Epithelial cell of proximal tubule (primary cell): ENCODE measurements at regions not wholly inside any gene's neighbourhood (a gene's known extent, or its start where the extent isn't known, plus 50 kb on each side); places are given as distances from the start of the nearest gene placed in this dataset.
"Not testable (repeated sequence)": the region's sequence is repeated elsewhere in the genome, so short reads cannot be mapped to it uniquely, and the experiment has no call there.

Source experiments
- DNase-seq: peaks from one replicate; pipeline ENCODE4 v3.0.0-alpha.2; 2011; ENCODE audit warnings: low read depth
- H3K4me3 ChIP-seq: 2 replicates; pipeline ENCODE4 v1.5.1; 2011; ENCODE audit warnings: low read depth, mild to moderate bottlenecking, low read length
- TF ChIP-seq, protein P1 (sequence below): conservative IDR thresholded peaks from 2 replicates; pipeline ENCODE4 v1.5.1; 2012; ENCODE audit warnings: low read depth, mild to moderate bottlenecking, low read length

DNA sequence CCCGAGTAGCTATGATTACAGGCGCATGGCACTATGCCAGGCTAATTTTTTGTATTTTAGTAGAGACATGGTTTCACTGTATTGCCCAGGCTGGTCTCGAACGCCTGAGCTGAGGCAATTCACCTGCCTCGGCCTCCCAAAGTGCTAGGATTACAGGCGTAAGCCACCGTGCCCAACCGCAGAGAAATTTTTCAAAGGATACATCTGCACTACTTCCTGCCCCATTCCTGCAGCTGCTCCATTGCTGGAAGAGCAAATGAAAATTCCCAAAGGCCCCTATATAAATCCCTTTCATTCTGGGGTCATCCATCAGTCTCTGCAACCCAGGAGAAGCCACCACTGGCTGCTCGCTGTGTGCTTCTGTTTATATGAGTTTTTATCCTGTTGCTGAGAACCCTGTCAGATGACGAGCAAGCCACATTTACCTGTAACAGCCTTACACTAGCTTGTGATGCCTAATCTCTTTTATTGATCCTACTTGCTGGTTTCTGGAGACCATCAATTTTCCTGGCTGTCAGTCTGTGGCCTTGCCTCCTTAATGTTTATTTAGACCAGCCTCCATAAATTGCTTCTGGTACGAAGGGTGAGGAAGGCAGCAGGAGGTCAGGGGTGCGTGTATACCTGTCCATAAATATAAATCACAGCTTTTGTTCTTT, 925.3 kb downstream of the TLE4 start:
- DNase-seq, result no peak
- H3K4me3 ChIP-seq, result no peak overlapping the region
- TF ChIP-seq, protein P1, sequence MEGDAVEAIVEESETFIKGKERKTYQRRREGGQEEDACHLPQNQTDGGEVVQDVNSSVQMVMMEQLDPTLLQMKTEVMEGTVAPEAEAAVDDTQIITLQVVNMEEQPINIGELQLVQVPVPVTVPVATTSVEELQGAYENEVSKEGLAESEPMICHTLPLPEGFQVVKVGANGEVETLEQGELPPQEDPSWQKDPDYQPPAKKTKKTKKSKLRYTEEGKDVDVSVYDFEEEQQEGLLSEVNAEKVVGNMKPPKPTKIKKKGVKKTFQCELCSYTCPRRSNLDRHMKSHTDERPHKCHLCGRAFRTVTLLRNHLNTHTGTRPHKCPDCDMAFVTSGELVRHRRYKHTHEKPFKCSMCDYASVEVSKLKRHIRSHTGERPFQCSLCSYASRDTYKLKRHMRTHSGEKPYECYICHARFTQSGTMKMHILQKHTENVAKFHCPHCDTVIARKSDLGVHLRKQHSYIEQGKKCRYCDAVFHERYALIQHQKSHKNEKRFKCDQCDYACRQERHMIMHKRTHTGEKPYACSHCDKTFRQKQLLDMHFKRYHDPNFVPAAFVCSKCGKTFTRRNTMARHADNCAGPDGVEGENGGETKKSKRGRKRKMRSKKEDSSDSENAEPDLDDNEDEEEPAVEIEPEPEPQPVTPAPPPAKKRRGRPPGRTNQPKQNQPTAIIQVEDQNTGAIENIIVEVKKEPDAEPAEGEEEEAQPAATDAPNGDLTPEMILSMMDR, result no peak

DNA sequence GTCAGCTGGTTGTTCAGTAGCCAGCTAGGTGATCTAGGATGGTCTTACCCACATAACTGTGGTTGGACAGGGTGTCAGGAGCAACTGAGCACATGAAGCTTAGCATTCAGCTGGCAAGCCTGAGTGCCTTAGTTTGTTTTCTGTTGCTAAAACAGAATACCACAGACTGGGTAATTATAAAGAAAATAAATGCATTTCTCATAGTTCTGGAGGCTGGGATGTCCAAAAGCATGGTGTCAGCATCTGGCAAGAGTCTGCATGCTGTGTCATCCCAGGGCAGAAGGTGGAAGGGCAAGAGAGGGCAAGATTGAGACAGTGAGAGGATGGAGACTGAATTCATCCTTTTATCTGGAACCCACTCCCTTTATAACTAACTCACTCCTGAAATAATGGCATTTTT, 921.5 kb downstream of the TLE4 start:
- TF ChIP-seq, protein P1, result no peak
- DNase-seq, result no peak
- no peak overlapping the region for H3K4me3 ChIP-seq

DNA sequence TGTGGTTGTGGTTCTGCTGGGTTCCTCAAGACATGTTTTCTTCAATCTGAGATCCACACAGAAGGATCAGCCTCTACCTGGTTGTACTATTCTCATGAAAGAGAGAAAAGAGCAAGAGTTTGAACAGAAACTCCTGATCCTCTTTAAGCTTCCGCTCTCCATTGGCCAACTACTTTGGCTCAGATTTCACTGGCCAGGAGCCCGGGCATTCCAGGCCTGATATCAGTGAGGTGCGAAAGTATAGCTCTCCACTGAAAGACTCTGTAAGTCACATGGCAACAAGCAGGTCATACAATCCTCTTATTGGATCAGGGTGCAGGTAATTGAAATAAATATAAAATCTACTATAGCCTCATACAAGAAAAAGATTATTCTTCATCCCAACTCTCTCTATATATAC, 920.5 kb downstream of the TLE4 start:
- TF ChIP-seq, protein P1, result no peak
- no peak overlapping the region for H3K4me3 ChIP-seq
- DNase-seq, result no peak

DNA sequence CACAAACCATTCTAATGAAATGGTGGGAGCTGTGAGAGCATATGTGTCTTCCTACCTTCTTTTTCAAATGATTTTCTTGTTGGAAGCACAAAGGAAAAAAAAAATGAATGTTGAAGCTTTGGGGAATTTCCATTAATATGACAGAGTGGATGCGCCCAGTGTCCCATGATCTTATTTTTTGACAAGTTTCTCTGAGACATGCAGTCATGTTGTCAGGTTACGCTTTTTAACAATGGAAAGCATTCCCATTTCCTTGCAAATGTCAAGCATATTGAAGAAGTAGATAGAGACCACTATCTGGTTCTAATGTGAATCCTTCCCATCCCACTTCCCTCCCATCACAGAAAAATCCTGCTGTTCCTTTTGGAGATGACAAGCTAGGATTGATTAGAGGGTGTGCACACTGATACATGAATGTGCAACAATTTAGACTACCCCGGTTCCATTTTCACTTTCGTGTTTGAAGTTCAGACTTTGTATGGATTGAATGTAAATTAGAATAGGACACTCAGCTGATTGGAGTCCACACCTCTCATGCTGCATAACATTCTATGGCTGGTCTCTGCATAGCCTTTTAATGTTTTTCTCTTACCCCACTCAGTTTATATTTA, 919.4 kb downstream of the TLE4 start:
- TF ChIP-seq, protein P1, result no peak
- no peak for DNase-seq
- no peak overlapping the region for H3K4me3 ChIP-seq

DNA sequence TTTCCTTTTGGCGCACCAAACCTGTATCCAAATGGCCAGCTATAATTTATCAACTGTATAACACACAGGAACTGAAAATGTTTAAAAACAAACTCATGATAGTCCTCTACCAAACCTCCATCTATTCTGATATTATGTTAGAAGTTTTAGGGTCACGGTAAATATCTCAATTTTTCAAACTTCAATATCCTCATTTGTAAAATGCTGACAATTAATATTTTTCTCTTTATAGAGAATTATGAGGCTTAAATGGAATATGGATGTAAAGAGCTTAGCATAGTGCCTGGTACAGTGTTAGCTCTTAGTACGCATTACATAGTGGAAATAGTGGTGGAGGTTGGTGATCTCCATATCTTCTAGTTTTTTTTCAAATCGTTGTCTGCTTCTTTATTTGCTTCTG, 917.6 kb downstream of the TLE4 start:
- TF ChIP-seq, protein P1, result no peak
- H3K4me3 ChIP-seq, result no peak overlapping the region
- no peak for DNase-seq

DNA sequence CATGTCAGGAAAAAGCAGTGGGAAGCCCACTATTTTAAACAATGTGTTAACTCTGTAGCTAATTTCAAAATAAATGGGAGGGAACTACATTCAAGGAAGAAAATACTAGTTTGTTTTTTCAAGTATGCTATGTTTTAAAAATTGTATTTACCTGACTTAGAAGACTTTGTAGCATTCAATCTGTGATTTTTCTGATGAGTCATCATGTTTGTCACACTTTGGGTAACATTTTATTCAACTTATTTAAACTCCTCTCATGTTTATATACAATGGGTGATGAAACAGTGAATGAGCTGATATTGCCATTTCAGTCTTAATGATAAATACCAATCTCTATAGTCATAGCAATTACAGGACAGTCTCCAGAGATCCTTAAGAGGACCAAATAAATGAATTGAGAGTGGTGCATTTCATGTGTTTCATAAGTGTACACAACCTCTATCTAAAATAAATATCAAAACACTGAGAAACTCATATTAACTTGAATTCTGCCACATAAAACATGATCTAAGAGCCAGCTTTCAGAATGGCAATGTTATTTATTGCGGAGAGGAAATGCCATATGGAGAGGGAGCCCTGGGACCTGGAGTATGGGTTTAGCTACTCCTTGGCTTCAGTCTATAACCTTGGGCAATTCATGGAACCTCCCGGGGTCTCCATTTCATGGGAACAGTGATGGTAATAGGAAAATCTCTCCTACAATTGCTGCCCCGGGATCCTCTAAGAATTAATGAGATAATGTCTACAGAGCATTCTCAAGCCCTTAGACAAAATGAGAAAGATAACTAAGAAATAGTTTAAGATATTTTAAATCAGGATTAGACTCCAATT, 913.9 kb downstream of the TLE4 start:
- H3K4me3 ChIP-seq, result no peak overlapping the region
- TF ChIP-seq, protein P1, result no peak
- no peak for DNase-seq

DNA sequence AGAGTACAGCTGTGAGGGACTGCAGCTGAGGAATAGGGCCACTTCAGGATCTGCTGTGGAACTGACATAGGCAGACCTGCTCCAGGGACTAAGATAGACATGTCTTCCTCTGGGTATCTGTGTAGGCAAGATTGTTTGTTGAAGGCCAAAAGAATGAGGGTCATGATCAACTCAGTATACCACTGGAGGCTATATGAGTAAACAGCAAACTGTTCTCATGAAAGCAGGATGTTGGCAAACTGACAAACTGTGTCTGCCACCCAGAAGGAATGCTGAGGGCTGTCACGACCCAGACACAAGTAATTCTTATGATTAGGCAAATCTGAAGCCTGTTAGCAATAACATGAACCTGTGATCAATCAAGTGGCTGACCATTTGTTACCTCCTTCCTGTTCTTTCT, 910.5 kb downstream of the TLE4 start:
- not testable (repeated sequence) for H3K4me3 ChIP-seq

More for the DNA sequence above, 910.5 kb downstream of the TLE4 start:
- DNase-seq, result not testable (repeated sequence)
